ENCODE measurements at regions not wholly inside any gene's neighbourhood (a gene's known extent, or its start where the extent isn't known, plus 50 kb on each side); places are given as distances from the start of the nearest gene placed in this dataset.

GRCh38 chr5:18465833-18466681 is 831.8 kb downstream of the TAF11L14 start:
- TF ChIP-seq POLR2A (IDR thresholded peaks at IDR 0.05; ENCODE audit: low read depth, low read length) (no peak), POLR2AphosphoS5 (IDR thresholded peaks at IDR 0.05; ENCODE audit: low read depth, low read length) (no peak)

All from GM12892 (cell line).